Panc1 (cell line): ENCODE measurements at regions not wholly inside any gene's neighbourhood (a gene's known extent, or its start where the extent isn't known, plus 50 kb on each side); places are given as distances from the start of the nearest gene placed in this dataset.

Experiments used
- POLR2AphosphoS5 ChIP-seq: IDR thresholded peaks from 2 replicates; pipeline ENCODE4 v1.6.1; 2012; ENCODE audit warnings: mild to moderate bottlenecking, low read depth, low read length, moderate library complexity
- TF ChIP-seq, protein P1 (sequence below): fragments of 450-650 bp; IDR thresholded peaks from 2 replicates; pipeline ENCODE4 v1.5.1; 2017; ENCODE audit warnings: mild to moderate bottlenecking

DNA sequence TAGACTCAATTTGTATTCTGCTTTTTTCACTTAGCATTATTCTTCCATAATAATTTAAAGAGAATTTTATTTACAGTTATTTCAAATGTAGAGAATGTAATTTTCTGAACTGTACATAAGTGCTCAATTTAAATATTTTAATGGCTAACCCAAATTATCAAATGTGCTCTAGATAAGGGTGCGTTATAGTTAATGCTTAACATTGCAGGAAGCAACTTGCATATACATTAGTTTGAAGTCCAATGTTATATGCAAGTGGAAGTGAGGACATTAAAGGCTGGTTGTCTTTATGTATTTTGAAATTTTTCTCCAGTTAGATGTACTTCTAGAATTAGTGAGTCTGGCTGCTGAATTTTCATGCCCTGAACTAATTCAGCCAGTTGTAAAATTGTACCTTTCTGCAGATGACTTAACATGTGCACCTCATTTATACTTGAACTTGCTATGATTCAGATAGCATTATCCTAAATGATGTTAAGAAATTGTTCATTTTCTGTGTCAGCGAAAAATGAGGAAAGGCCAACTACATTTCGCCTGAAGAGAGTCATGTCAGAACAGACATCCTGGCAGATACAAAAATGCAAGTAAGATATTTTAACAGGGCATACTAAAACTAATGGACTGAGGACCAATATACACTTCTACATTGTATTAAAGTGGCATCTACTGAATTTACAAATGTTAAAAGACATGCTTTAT lies 59.2 kb upstream of the GAREM1 start:
- TF ChIP-seq, protein P1, sequence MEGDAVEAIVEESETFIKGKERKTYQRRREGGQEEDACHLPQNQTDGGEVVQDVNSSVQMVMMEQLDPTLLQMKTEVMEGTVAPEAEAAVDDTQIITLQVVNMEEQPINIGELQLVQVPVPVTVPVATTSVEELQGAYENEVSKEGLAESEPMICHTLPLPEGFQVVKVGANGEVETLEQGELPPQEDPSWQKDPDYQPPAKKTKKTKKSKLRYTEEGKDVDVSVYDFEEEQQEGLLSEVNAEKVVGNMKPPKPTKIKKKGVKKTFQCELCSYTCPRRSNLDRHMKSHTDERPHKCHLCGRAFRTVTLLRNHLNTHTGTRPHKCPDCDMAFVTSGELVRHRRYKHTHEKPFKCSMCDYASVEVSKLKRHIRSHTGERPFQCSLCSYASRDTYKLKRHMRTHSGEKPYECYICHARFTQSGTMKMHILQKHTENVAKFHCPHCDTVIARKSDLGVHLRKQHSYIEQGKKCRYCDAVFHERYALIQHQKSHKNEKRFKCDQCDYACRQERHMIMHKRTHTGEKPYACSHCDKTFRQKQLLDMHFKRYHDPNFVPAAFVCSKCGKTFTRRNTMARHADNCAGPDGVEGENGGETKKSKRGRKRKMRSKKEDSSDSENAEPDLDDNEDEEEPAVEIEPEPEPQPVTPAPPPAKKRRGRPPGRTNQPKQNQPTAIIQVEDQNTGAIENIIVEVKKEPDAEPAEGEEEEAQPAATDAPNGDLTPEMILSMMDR: no peak
- TF ChIP-seq POLR2AphosphoS5: no peak
